Tibial nerve (tissue), 3 donors: ENCODE measurements at regions not wholly inside any gene's neighbourhood (a gene's known extent, or its start where the extent isn't known, plus 50 kb on each side); places are given as distances from the start of the nearest gene placed in this dataset.

Source experiments
- POLR2A ChIP-seq, 2 donors: fragments of 450-650 bp; IDR thresholded peaks; one replicate each; pipeline ENCODE4 v1.6.1; 2017; ENCODE audit warnings: antibody characterized with exemption in 2 of 2, mild to moderate bottlenecking in 2 of 2, moderate library complexity in 2 of 2
- TF ChIP-seq, protein P1 (sequence below), 5 experiments: fragments of 200-600 bp in 3 of 5; fragments of 450-650 bp in 2 of 5; sonication (generic) in 3 of 5; IDR thresholded peaks; one replicate each; pipeline ENCODE4 v1.5.1; 2016 to 2019; ENCODE audit warnings: antibody characterized with exemption in 5 of 5, mild to moderate bottlenecking in 3 of 5, moderate library complexity in 2 of 5

GRCh38 chr1:221418346-221418745 is 323.5 kb downstream of the DUSP10 start:
- TF ChIP-seq, protein P1, sequence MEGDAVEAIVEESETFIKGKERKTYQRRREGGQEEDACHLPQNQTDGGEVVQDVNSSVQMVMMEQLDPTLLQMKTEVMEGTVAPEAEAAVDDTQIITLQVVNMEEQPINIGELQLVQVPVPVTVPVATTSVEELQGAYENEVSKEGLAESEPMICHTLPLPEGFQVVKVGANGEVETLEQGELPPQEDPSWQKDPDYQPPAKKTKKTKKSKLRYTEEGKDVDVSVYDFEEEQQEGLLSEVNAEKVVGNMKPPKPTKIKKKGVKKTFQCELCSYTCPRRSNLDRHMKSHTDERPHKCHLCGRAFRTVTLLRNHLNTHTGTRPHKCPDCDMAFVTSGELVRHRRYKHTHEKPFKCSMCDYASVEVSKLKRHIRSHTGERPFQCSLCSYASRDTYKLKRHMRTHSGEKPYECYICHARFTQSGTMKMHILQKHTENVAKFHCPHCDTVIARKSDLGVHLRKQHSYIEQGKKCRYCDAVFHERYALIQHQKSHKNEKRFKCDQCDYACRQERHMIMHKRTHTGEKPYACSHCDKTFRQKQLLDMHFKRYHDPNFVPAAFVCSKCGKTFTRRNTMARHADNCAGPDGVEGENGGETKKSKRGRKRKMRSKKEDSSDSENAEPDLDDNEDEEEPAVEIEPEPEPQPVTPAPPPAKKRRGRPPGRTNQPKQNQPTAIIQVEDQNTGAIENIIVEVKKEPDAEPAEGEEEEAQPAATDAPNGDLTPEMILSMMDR (IDR thresholded peaks at IDR 0.05) = no peak
- no peak for TF ChIP-seq POLR2A (IDR thresholded peaks at IDR 0.05)
